Activated naive CD4-positive, alpha-beta T cell treated with anti-CD3 and anti-CD28 coated beads, Interleukin-2, amount 50 U/mL, for 16 hours (primary cell): ENCODE measurements at regions not wholly inside any gene's neighbourhood (a gene's known extent, or its start where the extent isn't known, plus 50 kb on each side); places are given as distances from the start of the nearest gene placed in this dataset.

Experiments used
- DNase-seq: peaks from one replicate; pipeline ENCODE4 v3.0.0-alpha.2; 2020

GRCh38 chr9:121572581-121572980 is 72.9 kb upstream of the GGTA1 start:
- no peak for DNase-seq

DNA sequence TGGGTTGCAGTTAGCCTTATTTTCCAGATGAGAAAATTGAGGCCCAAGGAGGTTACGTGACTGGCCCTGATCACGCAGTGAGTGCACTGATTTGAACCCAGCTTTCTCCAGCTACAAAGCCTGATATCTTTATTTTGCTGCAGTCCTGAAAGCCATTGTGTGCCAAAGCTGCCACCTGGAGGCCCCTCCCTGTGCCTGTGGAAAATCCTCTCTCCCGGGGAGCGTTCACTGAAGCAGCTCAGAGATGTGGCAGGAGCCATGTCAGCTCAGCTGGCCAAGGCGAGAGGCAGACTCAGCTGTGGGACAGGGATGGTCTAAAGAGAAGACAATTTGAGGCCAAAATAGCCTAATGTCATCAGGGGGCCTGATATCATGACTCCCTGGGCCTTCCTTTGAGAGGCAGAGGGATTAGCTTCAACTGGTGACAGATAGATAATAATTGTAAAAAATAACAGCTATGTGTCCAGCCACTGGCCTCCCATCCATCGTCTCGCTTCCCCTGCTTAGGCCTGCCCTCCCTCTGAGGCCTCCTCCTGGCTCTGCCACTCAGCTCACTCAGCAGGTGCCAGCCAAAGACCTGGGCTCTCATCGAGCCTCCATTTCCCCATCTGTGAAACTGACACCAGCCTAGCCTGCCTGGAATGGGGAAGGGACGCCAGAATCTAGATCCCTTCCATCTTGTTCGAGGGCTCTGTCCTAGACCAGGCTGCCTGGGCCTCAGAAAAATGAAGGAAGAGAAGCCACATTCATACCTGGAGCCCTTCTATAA is 74.3 kb upstream of the GGTA1 start:
- no peak for DNase-seq

DNA sequence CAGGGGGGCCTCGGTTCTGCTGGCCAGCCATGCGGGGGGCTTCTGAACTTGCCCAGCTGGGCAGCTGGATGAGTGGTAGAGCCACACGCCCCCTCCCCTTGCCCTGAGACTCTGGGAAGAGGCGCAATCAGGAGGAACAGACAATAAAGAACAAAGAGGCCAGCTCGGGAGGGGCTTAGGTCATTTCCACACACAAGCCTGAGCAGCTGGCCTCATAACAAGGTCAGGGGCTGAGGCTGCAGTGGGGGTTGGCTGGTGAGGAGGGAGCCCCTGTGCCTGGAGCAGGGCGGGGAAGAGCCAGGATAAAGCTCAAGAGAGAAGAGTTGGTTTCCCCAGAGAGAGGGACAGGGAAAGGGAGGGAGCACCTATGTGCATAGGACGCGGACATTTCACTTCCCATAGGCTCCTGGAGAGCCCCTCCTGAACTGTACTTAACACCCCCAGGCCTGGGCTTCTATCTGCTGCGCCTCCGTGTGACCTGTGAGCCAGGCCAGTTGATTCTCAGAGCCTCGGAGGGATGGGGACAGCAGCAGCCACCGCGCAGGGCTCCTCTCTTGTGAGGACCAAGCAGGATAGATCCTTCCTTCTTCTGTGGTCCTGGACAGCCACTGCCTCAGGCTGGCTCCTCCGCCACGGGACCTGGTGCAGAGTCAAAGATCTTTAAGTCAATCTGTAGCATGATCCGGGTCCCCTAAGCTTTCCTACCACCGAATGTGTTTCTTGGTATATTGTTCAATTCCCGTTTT is 75.3 kb upstream of the GGTA1 start:
- no peak for DNase-seq

- no peak for DNase-seq
These were observed 75.0 kb upstream of the DAB2IP start for GRCh38 chr9:121576281-121577075.

DNA sequence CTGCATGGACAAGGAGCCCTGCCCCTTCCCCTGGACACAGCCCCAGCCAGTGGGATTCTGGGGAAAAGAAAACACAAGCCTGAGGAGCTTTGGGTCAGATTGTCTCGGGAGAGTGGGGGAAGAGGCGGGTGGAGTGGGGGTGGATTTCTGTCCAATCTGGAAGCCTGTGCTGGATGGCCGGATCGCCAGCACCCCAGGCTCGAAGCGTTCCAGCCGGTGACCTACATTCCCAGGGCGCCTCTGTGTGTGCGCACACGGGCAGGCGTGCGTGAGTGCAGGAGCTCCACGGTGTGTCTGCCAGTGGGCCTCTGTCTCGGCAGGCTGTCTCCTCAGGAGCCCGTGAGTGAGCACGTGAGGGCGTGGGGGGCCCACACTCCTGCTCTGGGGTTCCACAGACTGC is 74.3 kb upstream of the DAB2IP start:
- DNase-seq, result no peak

- no peak for DNase-seq
These were observed 73.9 kb upstream of the DAB2IP start for GRCh38 chr9:121577572-121577971.

GRCh38 chr9:121581786-121582600 is 69.4 kb upstream of the DAB2IP start:
- DNase-seq, result no peak

GRCh38 chr9:121582641-121583040 is 68.8 kb upstream of the DAB2IP start:
- DNase-seq, result no peak

DNA sequence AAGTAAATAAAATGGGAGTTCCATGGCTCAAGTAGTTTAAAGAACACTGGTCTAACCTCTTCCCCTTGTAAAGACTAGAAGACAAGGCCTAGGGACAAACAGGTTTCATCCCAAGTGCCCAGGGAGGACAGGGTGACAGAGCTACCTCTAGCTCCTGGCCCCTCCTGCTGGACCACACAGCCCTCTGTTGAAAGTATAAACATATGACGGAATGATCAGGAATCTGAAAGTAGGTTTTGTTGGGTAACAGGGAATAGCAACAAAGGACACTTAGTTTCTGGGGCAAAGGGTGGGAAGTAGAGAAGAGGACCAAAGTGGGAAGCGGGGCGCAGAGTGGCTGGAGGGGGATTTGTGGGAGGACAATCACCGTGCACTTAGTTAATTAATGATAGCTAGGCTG is 67.0 kb upstream of the DAB2IP start:
- DNase-seq, result no peak

DNA sequence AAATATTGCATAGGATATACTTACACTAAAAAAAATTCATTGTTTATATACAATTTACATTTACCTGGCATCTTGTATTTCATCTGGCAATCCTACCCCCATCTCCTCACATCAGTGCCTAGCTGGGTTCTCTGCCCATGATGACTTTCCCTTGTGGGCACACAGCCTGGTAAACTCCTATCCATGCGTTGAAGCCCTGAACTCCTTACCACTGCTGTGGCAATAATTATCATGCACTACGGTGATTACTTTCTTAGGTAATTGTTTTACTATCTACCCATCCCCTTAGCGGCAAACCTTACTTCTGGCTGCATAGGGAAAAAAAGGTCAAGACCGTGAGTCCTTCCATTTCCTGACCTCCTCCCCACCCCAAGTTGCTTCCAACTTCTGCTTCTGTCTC is 63.6 kb upstream of the DAB2IP start:
- no peak for DNase-seq

- no peak for DNase-seq
These were observed 61.4 kb upstream of the DAB2IP start for GRCh38 chr9:121589986-121590385.

DNA sequence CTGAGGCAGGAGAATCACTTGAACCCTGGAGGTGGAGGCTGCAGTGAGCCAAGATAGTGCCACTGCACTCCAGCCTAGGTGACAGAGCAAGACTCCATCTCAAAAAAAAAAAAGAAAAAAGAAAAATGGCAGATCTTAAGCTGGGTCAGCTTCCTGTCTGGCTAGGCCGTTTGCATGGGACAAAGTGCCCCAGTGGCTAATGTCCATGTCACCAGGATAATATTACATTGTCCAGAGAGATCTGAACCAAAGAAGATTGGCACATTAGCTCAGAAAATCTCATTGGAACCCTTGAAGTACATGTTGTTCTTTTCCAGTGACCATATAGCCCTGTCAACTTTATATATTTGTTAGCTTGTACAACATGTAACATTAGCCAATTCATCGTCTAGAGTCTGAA is 59.2 kb upstream of the DAB2IP start:
- no peak for DNase-seq

DNA sequence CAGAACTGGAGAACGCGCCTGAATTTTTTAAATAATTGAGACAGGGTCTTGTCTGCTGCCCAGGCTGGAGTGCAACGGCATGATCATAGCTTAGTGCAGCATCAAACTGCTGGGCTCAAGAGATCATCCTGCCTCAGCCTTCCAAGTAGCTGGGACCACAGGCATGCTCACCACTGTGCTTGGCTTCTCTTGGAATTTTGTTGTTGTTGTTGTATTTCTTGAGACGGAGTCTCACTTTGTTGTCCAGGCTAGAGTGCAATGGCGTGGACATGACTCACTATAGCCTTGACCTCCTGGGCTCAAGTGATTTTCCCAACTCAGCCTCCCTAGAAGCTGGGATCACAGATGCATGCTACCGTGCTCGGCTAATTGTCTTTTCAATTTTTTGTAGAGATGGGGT is 58.4 kb upstream of the DAB2IP start:
- DNase-seq, result no peak

- no peak for DNase-seq
These were observed 54.9 kb upstream of the DAB2IP start for GRCh38 chr9:121596515-121596914.

DNA sequence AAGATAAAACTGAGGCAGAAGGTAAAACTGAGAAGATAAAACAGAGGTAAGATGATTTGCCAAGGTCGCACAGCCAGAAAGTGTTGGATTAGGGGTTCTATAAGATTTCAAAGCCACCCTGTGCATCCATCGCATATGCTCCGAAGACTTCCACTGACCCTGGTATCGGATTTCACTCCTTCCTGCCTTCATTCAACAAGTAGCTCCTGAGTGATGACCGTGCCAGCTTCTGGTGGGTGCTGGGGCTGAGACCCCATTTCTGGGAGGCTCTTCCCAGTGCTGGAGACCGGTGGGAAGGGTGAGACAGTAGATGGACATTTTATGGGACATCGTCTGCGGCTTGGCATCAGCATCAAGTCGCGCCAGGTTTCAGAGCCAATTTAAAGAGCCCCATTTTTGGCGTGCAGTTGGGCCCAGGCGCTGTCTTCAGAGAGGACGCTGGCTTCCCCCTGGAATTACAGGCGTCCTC is 53.7 kb upstream of the DAB2IP start:
- DNase-seq, result no peak

GRCh38 chr9:121598167-121598964 is 53.1 kb upstream of the DAB2IP start:
- DNase-seq, result no peak

DNA sequence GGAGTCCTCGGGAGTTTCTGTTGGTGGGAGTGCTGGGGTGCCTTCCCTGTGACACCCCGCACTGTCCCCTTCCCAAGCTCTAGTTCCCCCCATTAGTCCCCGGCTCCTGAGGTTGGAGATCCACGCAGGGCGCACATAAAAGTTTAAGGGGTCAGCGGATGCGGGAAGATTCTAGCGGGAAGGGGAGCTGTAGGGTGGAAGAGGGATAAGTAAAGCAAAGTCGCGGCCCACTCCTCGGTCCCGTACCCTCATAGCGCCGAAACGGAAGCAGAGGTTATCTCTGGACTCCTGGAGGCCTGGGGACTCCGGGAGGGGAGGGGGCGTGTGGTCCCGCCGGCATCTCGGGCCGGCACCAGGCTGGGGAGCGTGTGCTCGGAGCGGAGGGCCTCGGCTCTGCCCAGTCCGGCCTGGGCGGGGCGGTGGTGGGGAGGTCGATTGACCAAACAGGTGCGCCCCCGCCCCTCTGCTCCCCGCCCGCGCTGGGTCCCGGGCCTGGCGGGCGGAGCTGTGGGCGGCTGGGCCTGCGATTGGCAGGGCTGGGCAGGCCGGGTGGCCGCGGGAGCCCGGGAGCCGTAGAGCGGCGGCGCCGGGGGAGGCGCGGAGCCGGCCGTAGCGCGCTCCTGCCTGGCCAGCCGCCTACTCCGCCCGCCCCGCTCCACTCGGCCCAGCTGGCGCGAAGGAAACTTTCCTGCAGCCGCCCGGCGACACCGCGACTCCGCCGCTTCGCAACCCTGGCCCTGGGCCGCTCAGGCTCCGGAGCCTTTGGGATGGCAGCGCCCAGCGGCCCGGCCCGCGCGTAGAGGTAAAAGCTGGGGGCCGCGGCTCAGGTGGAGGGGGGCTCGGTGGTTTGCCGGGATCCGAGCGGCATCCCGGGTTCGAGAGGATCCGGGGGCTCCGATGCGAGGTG is 52.2 kb upstream of the DAB2IP start:
- DNase-seq, result no peak

- DNase-seq, result no peak
These were observed 51.4 kb upstream of the DAB2IP start for GRCh38 chr9:121599872-121600585.

DNA sequence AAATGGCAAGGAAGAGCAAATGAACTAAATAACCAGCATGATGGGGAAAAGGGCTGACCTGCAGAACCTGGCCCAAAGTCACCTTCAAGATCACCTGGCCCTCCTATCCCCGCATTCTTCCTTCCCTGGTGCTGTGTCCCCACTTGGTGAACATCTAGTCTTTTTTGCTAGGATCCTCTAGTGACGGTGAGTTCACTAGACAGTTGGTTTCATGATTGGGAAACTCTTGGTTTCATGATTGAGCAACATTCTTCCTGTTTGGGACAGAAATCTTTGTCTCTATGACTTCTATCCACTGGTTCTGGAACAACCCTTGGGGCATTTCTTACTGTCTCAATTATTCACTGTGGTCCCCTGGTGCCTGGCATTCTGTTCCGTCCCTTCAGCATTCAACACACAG is 50.2 kb upstream of the DAB2IP start:
- no peak for DNase-seq
